Keratinocyte (primary cell): ENCODE measurements at regions not wholly inside any gene's neighbourhood (a gene's known extent, or its start where the extent isn't known, plus 50 kb on each side); places are given as distances from the start of the nearest gene placed in this dataset.

Source experiments
- DNase-seq: peaks from one replicate; pipeline ENCODE4 v3.0.0-alpha.2; 2011; ENCODE audit warnings: low read depth, missing footprints, low spot score
- FAIRE-seq: peaks from 2 replicates; lab custom pipeline; 2011; peaks lifted over from hg19 to GRCh38; lab: Jason Lieb, UNC
- H2AFZ ChIP-seq: 2 replicates; pipeline ENCODE4 v1.6.0; 2012; ENCODE audit warnings: low read length, control low read depth, inconsistent platforms; ENCODE audit not compliant: control insufficient read depth
- H3K27ac ChIP-seq: 2 replicates; pipeline ENCODE4 v1.5.1; 2011; ENCODE audit warnings: low read length; ENCODE audit not compliant: control insufficient read depth, insufficient read depth
- H3K27me3 ChIP-seq: 3 replicates; pipeline ENCODE4 v1.6.0; 2011; ENCODE audit warnings: low read length; ENCODE audit not compliant: control insufficient read depth, insufficient read depth; ENCODE audit errors: extremely low read depth
- H3K36me3 ChIP-seq, 2 experiments: 2 replicates in 1 of 2; 3 replicates in 1 of 2; pipeline ENCODE4 v1.5.1; 2011; ENCODE audit warnings: low read length in 2 of 2, mild to moderate bottlenecking in 1 of 2; ENCODE audit not compliant: control insufficient read depth in 2 of 2, insufficient read depth in 2 of 2; ENCODE audit errors: extremely low read depth in 1 of 2
- H3K4me1 ChIP-seq: 3 replicates; pipeline ENCODE4 v1.5.1; 2011; ENCODE audit warnings: low read length; ENCODE audit not compliant: control insufficient read depth, insufficient read depth; ENCODE audit errors: extremely low read depth
- H3K4me2 ChIP-seq: 3 replicates; pipeline ENCODE4 v1.6.0; 2011; ENCODE audit warnings: low read depth, low read length; ENCODE audit not compliant: control insufficient read depth, insufficient read depth; ENCODE audit errors: extremely low read depth
- H3K4me3 ChIP-seq, 3 experiments: fragments of 200-600 bp in 1 of 3; sonication (generic) in 1 of 3; 2 replicates in 2 of 3; 3 replicates in 1 of 3; pipeline ENCODE4 v1.5.1; 2011 to 2016; ENCODE audit warnings: low read length in 3 of 3, mild to moderate bottlenecking in 3 of 3, control low read depth in 2 of 3, inconsistent platforms in 1 of 3, low read depth in 1 of 3, mixed read lengths in 1 of 3, mixed run types in 1 of 3, moderate library complexity in 1 of 3; ENCODE audit not compliant: control insufficient read depth in 2 of 3, insufficient read depth in 2 of 3; ENCODE audit errors: extremely low read depth in 1 of 3
- H3K79me2 ChIP-seq: 2 replicates; pipeline ENCODE4 v1.6.0; 2012; ENCODE audit warnings: low read length; ENCODE audit not compliant: control insufficient read depth, insufficient read depth
- H3K9ac ChIP-seq: 3 replicates; pipeline ENCODE4 v1.6.0; 2011; ENCODE audit warnings: low read length; ENCODE audit not compliant: control insufficient read depth, insufficient read depth; ENCODE audit errors: extremely low read depth
- H3K9me1 ChIP-seq: 3 replicates; pipeline ENCODE4 v1.6.0; 2011; ENCODE audit warnings: low read length; ENCODE audit not compliant: control insufficient read depth, insufficient read depth; ENCODE audit errors: extremely low read depth
- H3K9me3 ChIP-seq: 2 replicates; pipeline ENCODE4 v1.5.1; 2012; ENCODE audit warnings: low read depth, low read length; ENCODE audit not compliant: control insufficient read depth
- H4K20me1 ChIP-seq: 3 replicates; pipeline ENCODE4 v1.6.0; 2011; ENCODE audit warnings: low read length; ENCODE audit not compliant: control insufficient read depth, insufficient read depth; ENCODE audit errors: extremely low read depth
- EZH2 ChIP-seq: IDR thresholded peaks from one replicate; pipeline ENCODE4 v1.6.1; 2012; ENCODE audit warnings: inconsistent platforms, mild to moderate bottlenecking, low read length, moderate library complexity
- dilution Hi-C: fragments of 300-500 bp; cut with MboI; formaldehyde crosslinking; loops from one replicate; pipeline ENCODE4 v1.7.0; 2020; ENCODE audit warnings: low sequenced_read_pairs; ENCODE audit not compliant: extremely low pct_ligation_motif_present
- TF ChIP-seq, protein P1 (sequence below), 3 experiments: IDR thresholded peaks in 1 of 3; conservative IDR thresholded peaks in 1 of 3; optimal IDR thresholded peaks in 1 of 3; 2 replicates in 2 of 3; 3 replicates in 1 of 3; pipeline versions ENCODE3 to v1.5.1; 2011; ENCODE audit warnings: low read length in 3 of 3, mild to moderate bottlenecking in 3 of 3, moderate library complexity in 2 of 3, control low read depth in 1 of 3, inconsistent platforms in 1 of 3; ENCODE audit not compliant: insufficient read depth in 2 of 3; ENCODE audit errors: extremely low read depth in 1 of 3

DNA sequence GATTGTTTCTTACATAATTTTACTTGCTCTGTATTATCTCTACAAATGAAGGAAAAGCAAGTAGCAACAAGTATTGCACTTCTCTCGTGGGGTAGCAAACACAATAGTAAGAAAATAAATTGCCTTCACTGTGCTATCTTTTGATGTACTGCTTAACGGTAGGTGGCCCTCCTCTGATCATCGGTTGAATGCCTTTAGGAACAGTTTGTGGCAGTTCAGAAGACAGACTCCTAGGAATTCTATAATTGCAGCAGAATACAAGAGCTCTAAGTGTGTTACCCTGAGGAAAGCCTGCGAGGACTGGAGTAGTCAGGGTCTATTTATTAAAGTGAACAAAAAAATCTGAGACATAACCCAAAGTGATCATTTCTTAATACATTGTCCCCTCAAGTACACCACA is 1135.9 kb downstream of the KCNT2 start:
- DNase-seq, result no peak
- no peak overlapping the region for H3K27ac ChIP-seq
- H3K9ac ChIP-seq, result no peak overlapping the region
- H3K4me1 ChIP-seq, result no peaks in the 10 kb centered on the region
- no peak overlapping the region for H3K4me2 ChIP-seq
- FAIRE-seq, result no peak
- no peaks in the 10 kb centered on the region for H4K20me1 ChIP-seq
- TF ChIP-seq, protein P1, sequence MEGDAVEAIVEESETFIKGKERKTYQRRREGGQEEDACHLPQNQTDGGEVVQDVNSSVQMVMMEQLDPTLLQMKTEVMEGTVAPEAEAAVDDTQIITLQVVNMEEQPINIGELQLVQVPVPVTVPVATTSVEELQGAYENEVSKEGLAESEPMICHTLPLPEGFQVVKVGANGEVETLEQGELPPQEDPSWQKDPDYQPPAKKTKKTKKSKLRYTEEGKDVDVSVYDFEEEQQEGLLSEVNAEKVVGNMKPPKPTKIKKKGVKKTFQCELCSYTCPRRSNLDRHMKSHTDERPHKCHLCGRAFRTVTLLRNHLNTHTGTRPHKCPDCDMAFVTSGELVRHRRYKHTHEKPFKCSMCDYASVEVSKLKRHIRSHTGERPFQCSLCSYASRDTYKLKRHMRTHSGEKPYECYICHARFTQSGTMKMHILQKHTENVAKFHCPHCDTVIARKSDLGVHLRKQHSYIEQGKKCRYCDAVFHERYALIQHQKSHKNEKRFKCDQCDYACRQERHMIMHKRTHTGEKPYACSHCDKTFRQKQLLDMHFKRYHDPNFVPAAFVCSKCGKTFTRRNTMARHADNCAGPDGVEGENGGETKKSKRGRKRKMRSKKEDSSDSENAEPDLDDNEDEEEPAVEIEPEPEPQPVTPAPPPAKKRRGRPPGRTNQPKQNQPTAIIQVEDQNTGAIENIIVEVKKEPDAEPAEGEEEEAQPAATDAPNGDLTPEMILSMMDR (optimal IDR thresholded peaks at IDR 0.05 in 1 of 3, IDR thresholded peaks at IDR 0.05 in 1 of 3, conservative IDR thresholded peaks at IDR 0.05 in 1 of 3; ENCODE audit: extremely low read depth in 1 of 3, insufficient read depth in 2 of 3, low read length in 3 of 3), result no peak
- no peak for TF ChIP-seq EZH2
- dilution Hi-C loops, result no loop called here
- no peaks in the 10 kb centered on the region for H3K27me3 ChIP-seq
- H3K4me3 ChIP-seq, result no peak overlapping the region
- no peak overlapping the region for H2AFZ ChIP-seq
- H3K9me1 ChIP-seq, result no peaks in the 10 kb centered on the region
- H3K79me2 ChIP-seq, result no peaks in the 10 kb centered on the region
- no peaks in the 10 kb centered on the region for H3K36me3 ChIP-seq
- no peaks in the 10 kb centered on the region for H3K9me3 ChIP-seq

DNA sequence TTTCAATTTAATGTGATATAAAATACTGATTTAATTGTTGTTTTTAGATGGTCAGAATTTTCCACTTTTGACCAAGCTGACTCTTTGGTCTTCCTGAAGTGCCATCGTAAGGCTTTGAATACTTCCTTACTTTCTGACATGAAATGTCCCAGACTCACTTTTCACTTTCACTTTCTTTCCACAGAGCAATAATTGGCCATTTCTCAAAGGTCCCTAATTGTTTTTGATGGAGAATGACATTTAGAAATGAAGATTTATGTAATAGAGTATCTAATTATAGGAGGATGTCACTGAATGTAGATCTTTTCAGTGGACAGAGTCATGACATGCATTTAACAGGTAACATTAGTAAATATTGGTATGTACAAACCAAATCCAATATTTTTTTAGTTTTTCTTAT is 1141.6 kb downstream of the KCNT2 start:
- Histone ChIP-seq H3K9me3 (no peaks in the 10 kb centered on the region), H2AFZ (no peak overlapping the region), H3K36me3 (no peaks in the 10 kb centered on the region), H3K9ac (no peak overlapping the region), H3K4me3 (no peak overlapping the region), H3K27ac (no peak overlapping the region), H3K79me2 (no peaks in the 10 kb centered on the region), H3K27me3 (no peaks in the 10 kb centered on the region), H3K4me2 (no peak overlapping the region), H3K4me1 (no peaks in the 10 kb centered on the region), H4K20me1 (no peaks in the 10 kb centered on the region), H3K9me1 (no peaks in the 10 kb centered on the region)
- no peak for DNase-seq
- dilution Hi-C loops, result no loop called here
- no peak for TF ChIP-seq EZH2
- TF ChIP-seq, protein P1 (optimal IDR thresholded peaks at IDR 0.05 in 1 of 3, IDR thresholded peaks at IDR 0.05 in 1 of 3, conservative IDR thresholded peaks at IDR 0.05 in 1 of 3; ENCODE audit: extremely low read depth in 1 of 3, insufficient read depth in 2 of 3, low read length in 3 of 3), result no peak
- no peak for FAIRE-seq
